Natural killer cell (primary cell): ENCODE measurements at regions not wholly inside any gene's neighbourhood (a gene's known extent, or its start where the extent isn't known, plus 50 kb on each side); places are given as distances from the start of the nearest gene placed in this dataset.

ENCODE experiments used
- ATAC-seq, 3 donors: fragments of 150-1000 bp in 2 of 3; fragments of 200-7000 bp in 1 of 3; cut with Tn5 transposase; 1 replicate in 1 of 3; 2 replicates in 2 of 3; pipeline ENCODE4 v1.10.0; 2021; ENCODE audit warnings: mild to moderate bottlenecking in 2 of 3, moderate library complexity in 2 of 3
- DNase-seq, 2 donors: peaks; one replicate each; pipeline versions ENCODE4 v3.0.0 to v3.0.0-alpha.2; 2013 to 2021; ENCODE audit warnings: mixed read lengths in 1 of 2
- H3K27ac ChIP-seq: one replicate; pipeline ENCODE4 v1.5.1; 2013; ENCODE audit warnings: mild to moderate bottlenecking, low read length
- H3K27me3 ChIP-seq: one replicate; pipeline ENCODE4 v1.6.1; 2013; ENCODE audit warnings: low read length; ENCODE audit not compliant: control insufficient read depth, insufficient read depth
- H3K36me3 ChIP-seq: one replicate; pipeline ENCODE4 v1.6.1; 2013; ENCODE audit warnings: low read length; ENCODE audit not compliant: control insufficient read depth, insufficient read depth
- H3K4me1 ChIP-seq: one replicate; pipeline ENCODE4 v1.6.1; 2013; ENCODE audit warnings: low read length; ENCODE audit not compliant: control insufficient read depth, insufficient read depth
- H3K4me3 ChIP-seq: one replicate; pipeline ENCODE4 v1.5.1; 2013; ENCODE audit warnings: low read length
- H3K9me3 ChIP-seq: one replicate; pipeline ENCODE4 v1.6.1; 2013; ENCODE audit warnings: low read length; ENCODE audit not compliant: control insufficient read depth, insufficient read depth
- H3K27ac Mint-ChIP-seq, 2 donors: one replicate each; pipeline ENCODE4 v1.8.0; 2022; ENCODE audit warnings: mild to moderate bottlenecking in 2 of 2, mixed read lengths in 2 of 2, moderate library complexity in 1 of 2
- H3K27me3 Mint-ChIP-seq, 2 donors: one replicate each; pipeline ENCODE4 v1.8.0; 2022; ENCODE audit warnings: low read depth in 2 of 2, mixed read lengths in 2 of 2
- H3K36me3 Mint-ChIP-seq: one replicate; pipeline ENCODE4 v1.8.0; 2022; ENCODE audit warnings: mixed read lengths
- H3K4me1 Mint-ChIP-seq, 2 donors: one replicate each; pipeline ENCODE4 v1.8.0; 2022; ENCODE audit warnings: mixed read lengths in 2 of 2
- H3K4me3 Mint-ChIP-seq: one replicate; pipeline ENCODE4 v1.8.0; 2022; ENCODE audit warnings: mild to moderate bottlenecking, moderate library complexity, mixed read lengths
- H3K9me3 Mint-ChIP-seq, 2 donors: one replicate each; pipeline ENCODE4 v1.8.0; 2022; ENCODE audit warnings: mixed read lengths in 2 of 2
- CTCF ChIP-seq: fragments of 200-600 bp; IDR thresholded peaks from one replicate; pipeline ENCODE4 v1.8.0; 2022; ENCODE audit warnings: antibody characterized with exemption
- WGBS: methylation state at CpG from one replicate; pipeline ENCODE4 v1.1.7; 2013; ENCODE audit warnings: missing lambda C conversion rate; ENCODE audit not compliant: insufficient coverage; 5-methylcytosine and 5-hydroxymethylcytosine counted together
- intact Hi-C: fragments of 100-400 bp; cut with micrococcal nuclease; formaldehyde crosslinking; loops from one replicate; pipeline ENCODE4 v1.14.2; 2022

GRCh38 chr17:83200231-83200699 lies 120.9 kb downstream of the METRNL start:
- Histone ChIP-seq H3K4me3 (peak overlapping the region; percentile 19), H3K4me1 (peaks cover 72% of the 10 kb centered on the region), H3K27me3 (no peaks in the 10 kb centered on the region), H3K9me3 (no peaks in the 10 kb centered on the region), H3K27ac (peak overlapping the region; percentile 85), H3K36me3 (no peaks in the 10 kb centered on the region)
- Mint-ChIP-seq H3K9me3 (no peaks in the 10 kb centered on the region), H3K27me3 (no peaks in the 10 kb centered on the region), H3K4me1 (peaks cover 51 to 66% of the 10 kb centered on the region in 2 donors), H3K4me3 (peak overlapping the region; percentile 94), H3K27ac (peak overlapping the region; percentile 98 to 99), H3K36me3 (no peaks in the 10 kb centered on the region)
- 5% methylated on average over 21 of the region's 21 CpGs for WGBS
- no peak for TF ChIP-seq CTCF
- DNase-seq = peak; percentile 84 to 86
- intact Hi-C loops = loop anchor here (1.0 kb wide), 1 partner anchor 116 kb away; no protein-coding TSS in a partner anchor
- peak; percentile 73 to 87 (median 84) for ATAC-seq

- H3K4me3 Mint-ChIP-seq = peak overlapping the region; percentile 94
- Histone ChIP-seq H3K4me3 (no peak overlapping the region), H3K4me1 (peaks cover 72% of the 10 kb centered on the region), H3K27me3 (no peaks in the 10 kb centered on the region), H3K36me3 (no peaks in the 10 kb centered on the region), H3K27ac (peak overlapping the region; percentile 85), H3K9me3 (no peaks in the 10 kb centered on the region)
- TF ChIP-seq CTCF = no peak
- intact Hi-C loops = loop anchor here (1.0 kb wide), 1 partner anchor 116 kb away; no protein-coding TSS in a partner anchor
- H3K9me3 Mint-ChIP-seq = no peaks in the 10 kb centered on the region
- 63% methylated on average over 3 of the region's 3 CpGs for WGBS
- DNase-seq (no peak), ATAC-seq (no peak)
- H3K27ac Mint-ChIP-seq = peak overlapping the region; percentile 98 to 99
- H3K27me3 Mint-ChIP-seq = no peaks in the 10 kb centered on the region
- no peaks in the 10 kb centered on the region for H3K36me3 Mint-ChIP-seq
- peaks cover 51 to 67% of the 10 kb centered on the region in 2 donors for H3K4me1 Mint-ChIP-seq
These were observed 121.3 kb downstream of the METRNL start for GRCh38 chr17:83200751-83201150.

- intact Hi-C loops = no loop called here
- TF ChIP-seq CTCF = no peak
- Histone ChIP-seq H3K27ac (peak overlapping the region; percentile 85), H3K4me1 (peaks cover 77% of the 10 kb centered on the region), H3K9me3 (no peaks in the 10 kb centered on the region), H3K4me3 (no peak overlapping the region), H3K27me3 (no peaks in the 10 kb centered on the region), H3K36me3 (no peaks in the 10 kb centered on the region)
- peak overlapping the region; percentile 98 to 99 for H3K27ac Mint-ChIP-seq
- H3K9me3 Mint-ChIP-seq = no peaks in the 10 kb centered on the region
- H3K27me3 Mint-ChIP-seq = no peaks in the 10 kb centered on the region
- ATAC-seq (no peak), DNase-seq (peak; percentile 14 to 15)
- H3K4me1 Mint-ChIP-seq = peaks cover 55 to 72% of the 10 kb centered on the region in 2 donors
- no peaks in the 10 kb centered on the region for H3K36me3 Mint-ChIP-seq
- 91% methylated on average over 9 of the region's 9 CpGs for WGBS
- H3K4me3 Mint-ChIP-seq = peak overlapping the region; percentile 94
These were observed 122.0 kb downstream of the METRNL start for GRCh38 chr17:83201206-83202001.
